ENCODE measurements at regions not wholly inside any gene's neighbourhood (a gene's known extent, or its start where the extent isn't known, plus 50 kb on each side); places are given as distances from the start of the nearest gene placed in this dataset.
"Not testable (repeated sequence)": the region's sequence is repeated elsewhere in the genome, so short reads cannot be mapped to it uniquely, and the experiment has no call there.

DNA sequence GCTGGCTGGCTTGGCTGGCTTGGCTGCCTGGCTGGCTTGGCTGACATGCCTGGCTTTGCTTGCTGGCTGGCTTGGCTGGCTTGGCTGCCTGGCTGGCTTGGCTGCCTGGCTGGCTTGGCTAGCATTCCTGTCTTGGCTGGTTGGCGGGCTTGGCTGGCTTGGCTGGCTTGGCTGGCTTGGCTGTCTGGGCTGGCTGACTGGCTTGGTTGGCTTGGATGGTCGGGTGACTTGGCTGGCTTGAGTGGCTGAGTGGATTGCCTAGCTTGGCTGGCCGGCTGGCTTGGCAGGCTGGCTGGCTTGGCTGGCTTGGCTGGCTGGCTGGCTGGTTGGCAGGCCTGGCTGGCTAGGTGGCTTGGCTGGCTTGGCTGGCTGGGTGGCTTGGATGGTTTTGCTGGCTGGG is 2832.3 kb downstream of the RPIA start:
- TF ChIP-seq POLR2A (IDR thresholded peaks at IDR 0.05; ENCODE audit: low read depth, low read length); TAF1 (IDR thresholded peaks at IDR 0.05; ENCODE audit: borderline replicate concordance, low read depth, low read length): not testable (repeated sequence)

Measured in GM12892 (cell line).